Hepatocyte (in vitro differentiated cells): ENCODE measurements at regions not wholly inside any gene's neighbourhood (a gene's known extent, or its start where the extent isn't known, plus 50 kb on each side); places are given as distances from the start of the nearest gene placed in this dataset.
"Not testable (repeated sequence)": the region's sequence is repeated elsewhere in the genome, so short reads cannot be mapped to it uniquely, and the experiment has no call there.

Experiments
- EZH2 ChIP-seq: fragments of 200-600 bp; sonication (generic); IDR thresholded peaks from 2 replicates; pipeline ENCODE4 v1.6.1; 2016; ENCODE audit warnings: antibody characterized with exemption, mild to moderate bottlenecking, borderline replicate concordance
- EZH2phosphoT487 ChIP-seq: fragments of 200-600 bp; sonication (generic); IDR thresholded peaks from one replicate; pipeline ENCODE4 v1.6.1; 2018; ENCODE audit warnings: antibody characterized with exemption, mild to moderate bottlenecking, low read depth, moderate library complexity; ENCODE audit not compliant: unreplicated experiment, severe bottlenecking
- TF ChIP-seq, protein P1 (sequence below): fragments of 200-600 bp; sonication (generic); IDR thresholded peaks from 2 replicates; pipeline ENCODE4 v1.5.1; 2016; ENCODE audit warnings: antibody characterized with exemption, mild to moderate bottlenecking; ENCODE audit not compliant: poor library complexity

DNA sequence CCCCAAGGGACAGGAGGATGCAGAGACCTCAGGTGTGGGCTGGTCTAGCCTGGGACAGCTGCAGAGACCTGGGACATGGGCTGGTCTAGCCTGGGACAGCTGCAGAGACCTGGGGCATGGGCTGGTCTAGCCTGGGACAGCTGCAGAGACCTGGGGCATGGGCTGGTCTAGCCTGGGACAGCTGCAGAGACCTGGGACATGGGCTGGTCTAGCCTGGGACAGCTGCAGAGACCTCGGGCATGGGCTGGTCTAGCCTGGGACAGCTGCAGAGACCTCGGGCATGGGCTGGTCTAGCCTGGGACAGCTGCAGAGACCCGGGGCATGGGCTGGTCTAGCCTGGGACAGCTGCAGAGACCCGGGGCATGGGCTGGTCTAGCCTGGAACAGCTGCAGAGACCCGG is 310.8 kb downstream of the TEX29 start:
- TF ChIP-seq, protein P1, sequence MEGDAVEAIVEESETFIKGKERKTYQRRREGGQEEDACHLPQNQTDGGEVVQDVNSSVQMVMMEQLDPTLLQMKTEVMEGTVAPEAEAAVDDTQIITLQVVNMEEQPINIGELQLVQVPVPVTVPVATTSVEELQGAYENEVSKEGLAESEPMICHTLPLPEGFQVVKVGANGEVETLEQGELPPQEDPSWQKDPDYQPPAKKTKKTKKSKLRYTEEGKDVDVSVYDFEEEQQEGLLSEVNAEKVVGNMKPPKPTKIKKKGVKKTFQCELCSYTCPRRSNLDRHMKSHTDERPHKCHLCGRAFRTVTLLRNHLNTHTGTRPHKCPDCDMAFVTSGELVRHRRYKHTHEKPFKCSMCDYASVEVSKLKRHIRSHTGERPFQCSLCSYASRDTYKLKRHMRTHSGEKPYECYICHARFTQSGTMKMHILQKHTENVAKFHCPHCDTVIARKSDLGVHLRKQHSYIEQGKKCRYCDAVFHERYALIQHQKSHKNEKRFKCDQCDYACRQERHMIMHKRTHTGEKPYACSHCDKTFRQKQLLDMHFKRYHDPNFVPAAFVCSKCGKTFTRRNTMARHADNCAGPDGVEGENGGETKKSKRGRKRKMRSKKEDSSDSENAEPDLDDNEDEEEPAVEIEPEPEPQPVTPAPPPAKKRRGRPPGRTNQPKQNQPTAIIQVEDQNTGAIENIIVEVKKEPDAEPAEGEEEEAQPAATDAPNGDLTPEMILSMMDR, result not testable (repeated sequence)
- TF ChIP-seq EZH2, EZH2phosphoT487: not testable (repeated sequence)
